Panc1 (cell line): ENCODE measurements at regions not wholly inside any gene's neighbourhood (a gene's known extent, or its start where the extent isn't known, plus 50 kb on each side); places are given as distances from the start of the nearest gene placed in this dataset.

Experiments used
- ATAC-seq: fragments of 200-7000 bp; cut with Tn5 transposase; 2 replicates; pipeline ENCODE4 v1.9.1; 2020; ENCODE audit warnings: mild to moderate bottlenecking, moderate library complexity
- BruUV-seq: library from RNA; stranded (reverse); fragments of 400-500 nt; replicated peaks from 2 replicates; lab custom pipeline; 2021; lab: Mats Ljungman, UMichigan
- CTCF ChIA-PET: fragments of 300-600 bp; sonication (Branson Sonifier 250); formaldehyde crosslinking; loops from one replicate; lab custom pipeline; 2022; ENCODE audit warnings: antibody characterized with exemption; lab: Charles Lee
- POLR2A ChIA-PET: fragments of 300-600 bp; sonication (Branson Sonifier 250); formaldehyde crosslinking; loops from one replicate; lab custom pipeline; 2022; ENCODE audit warnings: antibody characterized with exemption; lab: Charles Lee
- DNase-seq: peaks from one replicate; pipeline ENCODE4 v3.0.0-alpha.2; 2010; ENCODE audit warnings: low read depth, low spot score
- H3K27ac ChIP-seq: 2 replicates; pipeline ENCODE4 v1.5.1; 2011; ENCODE audit warnings: mild to moderate bottlenecking, low read length, inconsistent platforms
- H3K27me3 ChIP-seq: fragments of 200-500 bp; sonication (Bioruptor generic); 2 replicates; pipeline ENCODE4 v1.6.0; 2014; ENCODE audit warnings: low read length, inconsistent platforms; ENCODE audit not compliant: control insufficient read depth, insufficient read depth
- H3K36me3 ChIP-seq: fragments of 200-500 bp; sonication (Bioruptor generic); 2 replicates; pipeline ENCODE4 v1.5.1; 2014; ENCODE audit warnings: inconsistent platforms, mild to moderate bottlenecking, low read length, moderate library complexity; ENCODE audit not compliant: control insufficient read depth, insufficient read depth
- H3K4me1 ChIP-seq: 2 replicates; pipeline ENCODE4 v1.5.1; 2011; ENCODE audit warnings: inconsistent platforms, mild to moderate bottlenecking, low read length, moderate library complexity; ENCODE audit not compliant: control insufficient read depth, insufficient read depth
- H3K4me3 ChIP-seq, 2 experiments: 2 replicates each; pipeline ENCODE4 v1.5.1; 2011 to 2012; ENCODE audit warnings: low read depth in 2 of 2, low read length in 2 of 2, mild to moderate bottlenecking in 2 of 2, inconsistent platforms in 1 of 2, moderate library complexity in 1 of 2
- H3K9me3 ChIP-seq: fragments of 200-500 bp; sonication (Bioruptor generic); 2 replicates; pipeline ENCODE4 v1.5.1; 2014; ENCODE audit warnings: low read depth, mild to moderate bottlenecking, inconsistent platforms, low read length, moderate library complexity; ENCODE audit not compliant: control insufficient read depth, insufficient read depth
- POLR2AphosphoS5 ChIP-seq: IDR thresholded peaks from 2 replicates; pipeline ENCODE4 v1.6.1; 2012; ENCODE audit warnings: mild to moderate bottlenecking, low read depth, low read length, moderate library complexity
- SIN3A ChIP-seq: IDR thresholded peaks from 2 replicates; pipeline ENCODE4 v1.6.1; 2012; ENCODE audit warnings: low read depth, mild to moderate bottlenecking, low read length, moderate library complexity, borderline replicate concordance; ENCODE audit not compliant: insufficient read depth
- TCF7L2 ChIP-seq: IDR thresholded peaks from 2 replicates; pipeline ENCODE4 v1.6.1; 2011; ENCODE audit warnings: mild to moderate bottlenecking, low read depth, low read length, inconsistent platforms
- in situ Hi-C: cut with HindIII; loops from 2 replicates; pipeline ENCODE4 v1.10.0; 2016; ENCODE audit warnings: low sequenced_read_pairs, low pct_unique_long_range_greater_than_20kb
- intact Hi-C: fragments of 100-400 bp; cut with micrococcal nuclease; formaldehyde crosslinking; loops from one replicate; pipeline ENCODE4 v1.10.0; 2022; ENCODE audit not compliant: unreplicated experiment
- TF ChIP-seq, protein P1 (sequence below), 2 experiments: IDR thresholded peaks; 2 replicates each; pipeline ENCODE4 v1.6.1; 2011 to 2012; ENCODE audit warnings: low read depth in 2 of 2, control low read depth in 1 of 2, low read length in 1 of 2, mild to moderate bottlenecking in 1 of 2, moderate library complexity in 1 of 2; ENCODE audit not compliant: insufficient read depth in 1 of 2
- TF ChIP-seq, protein P2 (sequence below): fragments of 450-650 bp; IDR thresholded peaks from 2 replicates; pipeline ENCODE4 v1.5.1; 2017; ENCODE audit warnings: mild to moderate bottlenecking

DNA sequence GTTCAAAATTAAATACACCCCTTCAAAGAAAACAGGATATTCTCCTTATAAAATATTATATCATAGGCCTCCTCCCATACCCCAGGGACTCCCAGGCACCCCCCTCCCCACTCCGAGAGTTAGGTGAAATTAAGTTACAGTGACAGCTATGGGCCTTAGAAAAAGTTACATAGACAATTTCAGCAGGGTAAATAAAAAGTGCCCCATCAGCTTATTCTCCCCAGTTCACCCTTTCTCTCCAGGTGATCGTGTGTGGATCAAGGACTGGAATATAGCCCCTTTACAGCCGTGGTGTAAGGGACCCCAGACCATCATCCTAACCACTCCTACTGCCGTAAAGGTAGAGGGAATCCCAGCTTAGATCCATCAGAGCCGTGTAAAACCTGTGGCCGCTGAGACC lies 147.6 kb upstream of the FGF16 start:
- CTCF ChIA-PET = no interaction called here
- TF ChIP-seq, protein P1, sequence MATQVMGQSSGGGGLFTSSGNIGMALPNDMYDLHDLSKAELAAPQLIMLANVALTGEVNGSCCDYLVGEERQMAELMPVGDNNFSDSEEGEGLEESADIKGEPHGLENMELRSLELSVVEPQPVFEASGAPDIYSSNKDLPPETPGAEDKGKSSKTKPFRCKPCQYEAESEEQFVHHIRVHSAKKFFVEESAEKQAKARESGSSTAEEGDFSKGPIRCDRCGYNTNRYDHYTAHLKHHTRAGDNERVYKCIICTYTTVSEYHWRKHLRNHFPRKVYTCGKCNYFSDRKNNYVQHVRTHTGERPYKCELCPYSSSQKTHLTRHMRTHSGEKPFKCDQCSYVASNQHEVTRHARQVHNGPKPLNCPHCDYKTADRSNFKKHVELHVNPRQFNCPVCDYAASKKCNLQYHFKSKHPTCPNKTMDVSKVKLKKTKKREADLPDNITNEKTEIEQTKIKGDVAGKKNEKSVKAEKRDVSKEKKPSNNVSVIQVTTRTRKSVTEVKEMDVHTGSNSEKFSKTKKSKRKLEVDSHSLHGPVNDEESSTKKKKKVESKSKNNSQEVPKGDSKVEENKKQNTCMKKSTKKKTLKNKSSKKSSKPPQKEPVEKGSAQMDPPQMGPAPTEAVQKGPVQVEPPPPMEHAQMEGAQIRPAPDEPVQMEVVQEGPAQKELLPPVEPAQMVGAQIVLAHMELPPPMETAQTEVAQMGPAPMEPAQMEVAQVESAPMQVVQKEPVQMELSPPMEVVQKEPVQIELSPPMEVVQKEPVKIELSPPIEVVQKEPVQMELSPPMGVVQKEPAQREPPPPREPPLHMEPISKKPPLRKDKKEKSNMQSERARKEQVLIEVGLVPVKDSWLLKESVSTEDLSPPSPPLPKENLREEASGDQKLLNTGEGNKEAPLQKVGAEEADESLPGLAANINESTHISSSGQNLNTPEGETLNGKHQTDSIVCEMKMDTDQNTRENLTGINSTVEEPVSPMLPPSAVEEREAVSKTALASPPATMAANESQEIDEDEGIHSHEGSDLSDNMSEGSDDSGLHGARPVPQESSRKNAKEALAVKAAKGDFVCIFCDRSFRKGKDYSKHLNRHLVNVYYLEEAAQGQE (IDR thresholded peaks at IDR 0.05; ENCODE audit: insufficient read depth in 1 of 2, low read depth in 2 of 2, low read length in 1 of 2) = no peak
- TF ChIP-seq, protein P2, sequence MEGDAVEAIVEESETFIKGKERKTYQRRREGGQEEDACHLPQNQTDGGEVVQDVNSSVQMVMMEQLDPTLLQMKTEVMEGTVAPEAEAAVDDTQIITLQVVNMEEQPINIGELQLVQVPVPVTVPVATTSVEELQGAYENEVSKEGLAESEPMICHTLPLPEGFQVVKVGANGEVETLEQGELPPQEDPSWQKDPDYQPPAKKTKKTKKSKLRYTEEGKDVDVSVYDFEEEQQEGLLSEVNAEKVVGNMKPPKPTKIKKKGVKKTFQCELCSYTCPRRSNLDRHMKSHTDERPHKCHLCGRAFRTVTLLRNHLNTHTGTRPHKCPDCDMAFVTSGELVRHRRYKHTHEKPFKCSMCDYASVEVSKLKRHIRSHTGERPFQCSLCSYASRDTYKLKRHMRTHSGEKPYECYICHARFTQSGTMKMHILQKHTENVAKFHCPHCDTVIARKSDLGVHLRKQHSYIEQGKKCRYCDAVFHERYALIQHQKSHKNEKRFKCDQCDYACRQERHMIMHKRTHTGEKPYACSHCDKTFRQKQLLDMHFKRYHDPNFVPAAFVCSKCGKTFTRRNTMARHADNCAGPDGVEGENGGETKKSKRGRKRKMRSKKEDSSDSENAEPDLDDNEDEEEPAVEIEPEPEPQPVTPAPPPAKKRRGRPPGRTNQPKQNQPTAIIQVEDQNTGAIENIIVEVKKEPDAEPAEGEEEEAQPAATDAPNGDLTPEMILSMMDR = no peak
- TF ChIP-seq TCF7L2 = no peak
- TF ChIP-seq POLR2AphosphoS5 = no peak
- TF ChIP-seq SIN3A = no peak
- Histone ChIP-seq H3K27ac (no peak overlapping the region), H3K36me3 (no peaks in the 10 kb centered on the region), H3K4me1 (no peaks in the 10 kb centered on the region), H3K4me3 (no peak overlapping the region), H3K9me3 (no peaks in the 10 kb centered on the region), H3K27me3 (no peaks in the 10 kb centered on the region)
- BruUV-seq = no TSS peak
- POLR2A ChIA-PET = no interaction called here
- in situ Hi-C loops (no loop called here), intact Hi-C loops (no loop called here)
- no peak for DNase-seq
- no peak for ATAC-seq

DNA sequence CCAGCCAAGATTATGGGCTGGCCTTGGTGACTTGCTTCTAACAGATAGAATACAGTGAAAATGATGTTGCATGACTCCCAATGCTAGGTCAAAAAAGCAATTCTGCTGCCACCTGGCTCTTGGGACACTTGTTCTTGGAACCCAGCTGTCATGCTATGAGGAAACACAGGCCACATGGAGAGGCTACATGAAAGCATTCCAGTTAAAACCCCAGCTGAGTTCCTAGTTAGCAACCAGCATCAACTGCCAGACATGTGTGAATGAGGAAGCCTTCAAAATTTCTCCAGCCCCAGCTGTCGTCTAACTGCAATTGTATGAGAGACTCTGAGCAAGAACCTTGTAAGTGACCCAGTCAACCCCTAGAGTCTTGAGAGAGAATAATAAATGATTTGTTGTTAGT lies 105.2 kb upstream of the FGF16 start:
- DNase-seq = no peak
- no TSS peak for BruUV-seq
- no peak for ATAC-seq
- no peak overlapping the region for H3K4me3 ChIP-seq
- H3K9me3 ChIP-seq = no peaks in the 10 kb centered on the region
- H3K27ac ChIP-seq = no peak overlapping the region
- no peaks in the 10 kb centered on the region for H3K36me3 ChIP-seq
- H3K27me3 ChIP-seq = no peaks in the 10 kb centered on the region
- intact Hi-C loops (no loop called here), in situ Hi-C loops (no loop called here)
- TF ChIP-seq, protein P1 (IDR thresholded peaks at IDR 0.05; ENCODE audit: insufficient read depth in 1 of 2, low read depth in 2 of 2, low read length in 1 of 2) = no peak
- TF ChIP-seq TCF7L2 (no peak), POLR2AphosphoS5 (no peak), SIN3A (no peak)
- TF ChIP-seq, protein P2 = no peak
- POLR2A ChIA-PET = no interaction called here
- H3K4me1 ChIP-seq = no peaks in the 10 kb centered on the region
- CTCF ChIA-PET = no interaction called here
